H9 (cell line): ENCODE measurements at regions not wholly inside any gene's neighbourhood (a gene's known extent, or its start where the extent isn't known, plus 50 kb on each side); places are given as distances from the start of the nearest gene placed in this dataset.

ENCODE experiments used
- DNase-seq: peaks from one replicate; pipeline ENCODE4 v3.0.0-alpha.2; 2017
- H2AFZ ChIP-seq: one replicate; pipeline ENCODE4 v1.6.1; 2013; ENCODE audit warnings: mild to moderate bottlenecking, low read length, control low read depth, moderate library complexity
- H2AK5ac ChIP-seq: 2 replicates; pipeline ENCODE4 v1.6.1; 2013; ENCODE audit warnings: low read length, control low read depth, mixed read lengths; ENCODE audit not compliant: insufficient read length
- H2BK120ac ChIP-seq: one replicate; pipeline ENCODE4 v1.6.1; 2013; ENCODE audit warnings: low read depth, mild to moderate bottlenecking, low read length, control low read depth, inconsistent platforms; ENCODE audit not compliant: poor library complexity, severe bottlenecking
- H2BK12ac ChIP-seq: 2 replicates; pipeline ENCODE4 v1.6.1; 2013; ENCODE audit warnings: low read length, control low read depth, mixed read lengths, low read depth; ENCODE audit not compliant: insufficient read length
- H2BK15ac ChIP-seq: 2 replicates; pipeline ENCODE4 v1.6.1; 2013; ENCODE audit warnings: low read depth, low read length, control low read depth
- H2BK20ac ChIP-seq: one replicate; pipeline ENCODE4 v1.6.1; 2013; ENCODE audit warnings: low read depth, mild to moderate bottlenecking, low read length, control low read depth, inconsistent platforms; ENCODE audit not compliant: poor library complexity, severe bottlenecking
- H2BK5ac ChIP-seq: 2 replicates; pipeline ENCODE4 v1.6.1; 2013; ENCODE audit warnings: low read length, control low read depth, mixed read lengths; ENCODE audit not compliant: insufficient read length
- H3K14ac ChIP-seq: 2 replicates; pipeline ENCODE4 v1.6.1; 2013; ENCODE audit warnings: low read length, control low read depth; ENCODE audit not compliant: insufficient read depth
- H3K18ac ChIP-seq: 2 replicates; pipeline ENCODE4 v1.6.1; 2013; ENCODE audit warnings: low read depth, mild to moderate bottlenecking, mixed read lengths, low read length, control low read depth; ENCODE audit not compliant: insufficient read length
- H3K23ac ChIP-seq: 2 replicates; pipeline ENCODE4 v1.6.1; 2013; ENCODE audit warnings: low read length, control low read depth, mixed read lengths, low read depth; ENCODE audit not compliant: insufficient read length
- H3K23me2 ChIP-seq: 2 replicates; pipeline ENCODE4 v1.6.1; 2013; ENCODE audit warnings: low read depth, mild to moderate bottlenecking, mixed read lengths, low read length, control low read depth; ENCODE audit not compliant: insufficient read length, poor library complexity, severe bottlenecking
- H3K27ac ChIP-seq: 2 replicates; pipeline ENCODE4 v1.5.1; 2013; ENCODE audit warnings: low read length, control low read depth, mixed read lengths, low read depth; ENCODE audit not compliant: insufficient read length
- H3K27me3 ChIP-seq: 2 replicates; pipeline ENCODE4 v1.6.1; 2013; ENCODE audit warnings: low read length, control low read depth, inconsistent platforms; ENCODE audit not compliant: insufficient read depth
- H3K4ac ChIP-seq: 2 replicates; pipeline ENCODE4 v1.6.1; 2013; ENCODE audit warnings: low read depth, mild to moderate bottlenecking, control low read depth, inconsistent platforms, low read length, moderate library complexity
- H3K4me1 ChIP-seq: 2 replicates; pipeline ENCODE4 v1.6.1; 2013; ENCODE audit warnings: low read length, control low read depth, inconsistent platforms; ENCODE audit not compliant: insufficient read depth
- H3K4me2 ChIP-seq: 2 replicates; pipeline ENCODE4 v1.6.1; 2013; ENCODE audit warnings: low read length, control low read depth, mixed read lengths; ENCODE audit not compliant: insufficient read length, insufficient read depth
- H3K56ac ChIP-seq: 2 replicates; pipeline ENCODE4 v1.6.1; 2013; ENCODE audit warnings: low read depth, mild to moderate bottlenecking, mixed read lengths, low read length, control low read depth; ENCODE audit not compliant: insufficient read length
- H3K79me1 ChIP-seq: 2 replicates; pipeline ENCODE4 v1.6.1; 2013; ENCODE audit warnings: low read depth, mild to moderate bottlenecking, moderate library complexity, low read length, control low read depth, inconsistent platforms; ENCODE audit not compliant: insufficient read depth, poor library complexity, severe bottlenecking
- H3K79me2 ChIP-seq: 2 replicates; pipeline ENCODE4 v1.6.1; 2013; ENCODE audit warnings: low read length, control low read depth, inconsistent platforms; ENCODE audit not compliant: insufficient read depth
- H3K9ac ChIP-seq: 2 replicates; pipeline ENCODE4 v1.6.1; 2013; ENCODE audit warnings: low read length, control low read depth, mixed read lengths; ENCODE audit not compliant: insufficient read length; ENCODE audit errors: extremely low read depth
- H3K9me3 ChIP-seq: one replicate; pipeline ENCODE4 v1.6.1; 2013; ENCODE audit warnings: low read depth, low read length, inconsistent platforms; ENCODE audit not compliant: control insufficient read depth
- H3T11ph ChIP-seq: one replicate; pipeline ENCODE4 v1.6.1; 2013; ENCODE audit warnings: mild to moderate bottlenecking, low read length, control low read depth, inconsistent platforms
- H4K20me1 ChIP-seq: one replicate; pipeline ENCODE4 v1.6.1; 2013; ENCODE audit not compliant: control insufficient read depth, insufficient read length, insufficient read depth
- H4K5ac ChIP-seq: 2 replicates; pipeline ENCODE4 v1.6.1; 2013; ENCODE audit warnings: low read depth, mild to moderate bottlenecking, mixed read lengths, low read length, control low read depth; ENCODE audit not compliant: insufficient read length
- H4K8ac ChIP-seq: replicated peaks from 2 replicates; pipeline ENCODE4 v1.6.1; 2013; ENCODE audit warnings: low read length, control low read depth, mixed read lengths, low read depth; ENCODE audit not compliant: insufficient read length
- H4K91ac ChIP-seq: 2 replicates; pipeline ENCODE4 v1.6.1; 2013; ENCODE audit warnings: low read depth, mild to moderate bottlenecking, moderate library complexity, mixed read lengths, low read length, control low read depth; ENCODE audit not compliant: insufficient read length
- H3K27ac Mint-ChIP-seq, 3 experiments: 2 replicates in 2 of 3; 3 replicates in 1 of 3; pipeline ENCODE4 v1.8.0; 2020 to 2021; ENCODE audit warnings: mixed read lengths in 3 of 3, mild to moderate bottlenecking in 1 of 3, moderate library complexity in 1 of 3
- H3K27me3 Mint-ChIP-seq: 2 replicates; pipeline ENCODE4 v1.8.0; 2021; ENCODE audit warnings: low read depth, mild to moderate bottlenecking, moderate library complexity, mixed read lengths
- H3K36me3 Mint-ChIP-seq, 3 experiments: 2 replicates in 2 of 3; 3 replicates in 1 of 3; pipeline ENCODE4 v1.8.0; 2020 to 2021; ENCODE audit warnings: low read depth in 3 of 3, mixed read lengths in 3 of 3; ENCODE audit not compliant: insufficient read depth in 1 of 3
- H3K4me1 Mint-ChIP-seq, 2 experiments: 2 replicates each; pipeline ENCODE4 v1.8.0; 2020; ENCODE audit warnings: mixed read lengths in 2 of 2
- H3K4me3 Mint-ChIP-seq, 2 experiments: 2 replicates in 1 of 2; 3 replicates in 1 of 2; pipeline ENCODE4 v1.8.0; 2020 to 2021; ENCODE audit warnings: mild to moderate bottlenecking in 2 of 2, mixed read lengths in 2 of 2, moderate library complexity in 1 of 2
- H3K9me3 Mint-ChIP-seq, 2 experiments: 2 replicates in 1 of 2; 3 replicates in 1 of 2; pipeline ENCODE4 v1.8.0; 2020; ENCODE audit warnings: mild to moderate bottlenecking in 2 of 2, mixed read lengths in 2 of 2, moderate library complexity in 1 of 2
- whole genome bisulfite sequencing: extraction: QIAGEN DNeasy Blood & Tissue Kit; methylation state at CpG from one replicate; pipeline ENCODE4 v1.1.7; 2013; ENCODE audit warnings: missing lambda C conversion rate, low lambda C conversion rate, mixed read lengths; ENCODE audit not compliant: insufficient read length; ENCODE audit errors: extremely low coverage; 5-methylcytosine and 5-hydroxymethylcytosine counted together
- TF ChIP-seq, protein P1 (sequence below): fragments of 200-600 bp; sonication (generic); conservative IDR thresholded peaks from 3 replicates; pipeline ENCODE4 v1.8.0; 2021; ENCODE audit warnings: antibody characterized with exemption, mild to moderate bottlenecking

- Mint-ChIP-seq H3K9me3 (peaks cover 6 to 8% of the 10 kb centered on the region in 2 experiments; a peak in 3 of 5 replicates), H3K27ac (no peak overlapping the region), H3K4me3 (no peak overlapping the region), H3K4me1 (no peaks in the 10 kb centered on the region), H3K27me3 (no peaks in the 10 kb centered on the region; the same call in none of the 2 replicates), H3K36me3 (no peaks in the 10 kb centered on the region; a peak in 3 of 7 replicates)
- H3K4ac ChIP-seq, result no peak overlapping the region
- H3K9me3 ChIP-seq, result no peaks in the 10 kb centered on the region
- H4K91ac ChIP-seq, result no peak overlapping the region
- no peak overlapping the region for H3K18ac ChIP-seq
- no peak overlapping the region for H3K14ac ChIP-seq
- no peak overlapping the region for H2BK5ac ChIP-seq
- no peak overlapping the region for H2BK120ac ChIP-seq
- WGBS, result no CpG with 5 or more reads among the region's 4 CpGs
- no peak overlapping the region for H2BK12ac ChIP-seq
- H2AFZ ChIP-seq, result no peak overlapping the region
- H3K9ac ChIP-seq, result no peak overlapping the region
- no peak overlapping the region for H4K5ac ChIP-seq
- no peaks in the 10 kb centered on the region for H3K4me1 ChIP-seq
- no peak overlapping the region for H2BK20ac ChIP-seq
- no peaks in the 10 kb centered on the region for H3K23me2 ChIP-seq
- H2BK15ac ChIP-seq, result no peak overlapping the region
- H3K79me1 ChIP-seq, result no peaks in the 10 kb centered on the region
- TF ChIP-seq, protein P1, sequence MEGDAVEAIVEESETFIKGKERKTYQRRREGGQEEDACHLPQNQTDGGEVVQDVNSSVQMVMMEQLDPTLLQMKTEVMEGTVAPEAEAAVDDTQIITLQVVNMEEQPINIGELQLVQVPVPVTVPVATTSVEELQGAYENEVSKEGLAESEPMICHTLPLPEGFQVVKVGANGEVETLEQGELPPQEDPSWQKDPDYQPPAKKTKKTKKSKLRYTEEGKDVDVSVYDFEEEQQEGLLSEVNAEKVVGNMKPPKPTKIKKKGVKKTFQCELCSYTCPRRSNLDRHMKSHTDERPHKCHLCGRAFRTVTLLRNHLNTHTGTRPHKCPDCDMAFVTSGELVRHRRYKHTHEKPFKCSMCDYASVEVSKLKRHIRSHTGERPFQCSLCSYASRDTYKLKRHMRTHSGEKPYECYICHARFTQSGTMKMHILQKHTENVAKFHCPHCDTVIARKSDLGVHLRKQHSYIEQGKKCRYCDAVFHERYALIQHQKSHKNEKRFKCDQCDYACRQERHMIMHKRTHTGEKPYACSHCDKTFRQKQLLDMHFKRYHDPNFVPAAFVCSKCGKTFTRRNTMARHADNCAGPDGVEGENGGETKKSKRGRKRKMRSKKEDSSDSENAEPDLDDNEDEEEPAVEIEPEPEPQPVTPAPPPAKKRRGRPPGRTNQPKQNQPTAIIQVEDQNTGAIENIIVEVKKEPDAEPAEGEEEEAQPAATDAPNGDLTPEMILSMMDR, result no peak
- no peak overlapping the region for H3T11ph ChIP-seq
- no peak overlapping the region for H3K4me2 ChIP-seq
- H2AK5ac ChIP-seq, result no peak overlapping the region
- H3K27me3 ChIP-seq, result no peaks in the 10 kb centered on the region
- no peak overlapping the region for H3K56ac ChIP-seq
- no peak overlapping the region for H3K27ac ChIP-seq
- no peaks in the 10 kb centered on the region for H3K79me2 ChIP-seq
- no peaks in the 10 kb centered on the region for H4K20me1 ChIP-seq
- H3K23ac ChIP-seq, result no peak overlapping the region
- H4K8ac ChIP-seq, result no peak overlapping the region
- no peak for DNase-seq
These were observed 149.0 kb downstream of the TMEM161B start for GRCh38 chr5:88119535-88120125.
